ENCODE measurements at regions not wholly inside any gene's neighbourhood (a gene's known extent, or its start where the extent isn't known, plus 50 kb on each side); places are given as distances from the start of the nearest gene placed in this dataset.
A peak's percentile ranks its signal among the peaks of the same experiment; 100 is the strongest.
"Not testable (repeated sequence)": the region's sequence is repeated elsewhere in the genome, so short reads cannot be mapped to it uniquely, and the experiment has no call there.

- no peak for DNase-seq (ENCODE audit: low spot score)
These were observed 363.2 kb downstream of the GALC start for GRCh38 chr14:87629788-87630187.

GRCh38 chr14:87628780-87629179, 364.2 kb downstream of the GALC start:
- DNase-seq (ENCODE audit: low spot score) = no peak

- DNase-seq (ENCODE audit: low spot score) = no peak
These were observed 364.9 kb downstream of the GALC start for GRCh38 chr14:87628129-87628528.

- DNase-seq (ENCODE audit: low spot score) = no peak
These were observed 366.7 kb downstream of the GALC start for GRCh38 chr14:87626266-87626665.

- no peak for DNase-seq (ENCODE audit: low spot score)
These were observed 369.4 kb downstream of the GALC start for GRCh38 chr14:87623616-87624015.

- no peak for DNase-seq (ENCODE audit: low spot score)
These were observed 375.9 kb downstream of the GALC start for GRCh38 chr14:87617079-87617478.

- DNase-seq (ENCODE audit: low spot score) = peak; percentile 72
These were observed 376.9 kb downstream of the GALC start for GRCh38 chr14:87615822-87616679.

- no peak for DNase-seq (ENCODE audit: low spot score)
These were observed 377.9 kb downstream of the GALC start for GRCh38 chr14:87615047-87615446.

GRCh38 chr14:87613881-87614280, 379.1 kb downstream of the GALC start:
- DNase-seq (ENCODE audit: low spot score) = no peak

- DNase-seq (ENCODE audit: low spot score) = not testable (repeated sequence)
These were observed 385.9 kb downstream of the GALC start for GRCh38 chr14:87607056-87607455.

GRCh38 chr14:87601036-87601435, 391.9 kb downstream of the GALC start:
- DNase-seq (ENCODE audit: low spot score) = no peak

GRCh38 chr14:87600240-87600639, 392.7 kb downstream of the GALC start:
- no peak for DNase-seq (ENCODE audit: low spot score)

GRCh38 chr14:87581298-87581697, 411.7 kb downstream of the GALC start:
- no peak for DNase-seq (ENCODE audit: low spot score)

- DNase-seq (ENCODE audit: low spot score) = no peak
These were observed 413.9 kb downstream of the GALC start for GRCh38 chr14:87579036-87579435.

- no peak for DNase-seq (ENCODE audit: low spot score)
These were observed 417.6 kb downstream of the GALC start for GRCh38 chr14:87575378-87575777.

GRCh38 chr14:87573591-87573990, 419.4 kb downstream of the GALC start:
- DNase-seq (ENCODE audit: low spot score) = no peak

- no peak for DNase-seq (ENCODE audit: low spot score)
These were observed 425.2 kb downstream of the GALC start for GRCh38 chr14:87567618-87568295.

GRCh38 chr14:87566991-87567390, 426.0 kb downstream of the GALC start:
- no peak for DNase-seq (ENCODE audit: low spot score)

- no peak for DNase-seq (ENCODE audit: low spot score)
These were observed 445.4 kb downstream of the GALC start for GRCh38 chr14:87547536-87547935.

- DNase-seq (ENCODE audit: low spot score) = no peak
These were observed 450.7 kb downstream of the GALC start for GRCh38 chr14:87542288-87542687.

GRCh38 chr14:87540339-87540738, 452.6 kb downstream of the GALC start:
- DNase-seq (ENCODE audit: low spot score) = no peak

GRCh38 chr14:87529081-87529480, 463.9 kb downstream of the GALC start:
- DNase-seq (ENCODE audit: low spot score) = no peak

GRCh38 chr14:87526731-87527130, 466.3 kb downstream of the GALC start:
- DNase-seq (ENCODE audit: low spot score) = no peak

GRCh38 chr14:87524011-87524410, 469.0 kb downstream of the GALC start:
- no peak for DNase-seq (ENCODE audit: low spot score)
